Thyroid gland (tissue), 4 donors: ENCODE measurements at regions not wholly inside any gene's neighbourhood (a gene's known extent, or its start where the extent isn't known, plus 50 kb on each side); places are given as distances from the start of the nearest gene placed in this dataset.

Experiments
- CTCF ChIP-seq, 6 experiments: fragments of 200-600 bp in 3 of 6; fragments of 450-650 bp in 3 of 6; sonication (generic) in 3 of 6; IDR thresholded peaks; one replicate each; pipeline ENCODE4 v1.5.1; 2016 to 2019; ENCODE audit warnings: antibody characterized with exemption in 6 of 6, mild to moderate bottlenecking in 2 of 6, inconsistent platforms in 1 of 6, moderate library complexity in 1 of 6
- POLR2A ChIP-seq, 2 donors: fragments of 450-650 bp; IDR thresholded peaks; one replicate each; pipeline ENCODE4 v1.6.1; 2017; ENCODE audit warnings: antibody characterized with exemption in 2 of 2, mild to moderate bottlenecking in 2 of 2, moderate library complexity in 1 of 2

GRCh38 chr12:46472893-46473633, 100.5 kb upstream of the SLC38A2 start:
- no peak for TF ChIP-seq CTCF (IDR thresholded peaks at IDR 0.05)
- no peak for TF ChIP-seq POLR2A (IDR thresholded peaks at IDR 0.05)
